Stimulated activated naive B cell treated with anti-CD40 and anti-IgM and Interleukin-4, amounts not matched to agents 10 μg/mL and 1 μg/mL and 100 μg/mL, for 72 hours (primary cell): ENCODE measurements at regions not wholly inside any gene's neighbourhood (a gene's known extent, or its start where the extent isn't known, plus 50 kb on each side); places are given as distances from the start of the nearest gene placed in this dataset.
"Not testable (repeated sequence)": the region's sequence is repeated elsewhere in the genome, so short reads cannot be mapped to it uniquely, and the experiment has no call there.

ENCODE experiments used
- ATAC-seq, 2 donors: fragments of 150-1000 bp; cut with Tn5 transposase; replicated peaks; 2 replicates each; pipeline ENCODE4 v1.10.0; 2021; ENCODE audit warnings: moderate library complexity in 1 of 2
- DNase-seq: peaks from one replicate; pipeline ENCODE4 v3.0.0; 2021
- H3K27ac Mint-ChIP-seq: one replicate; pipeline ENCODE4 v1.8.0; 2022; ENCODE audit warnings: mild to moderate bottlenecking, mixed read lengths
- H3K27me3 Mint-ChIP-seq, 2 donors: one replicate each; pipeline ENCODE4 v1.8.0; 2022; ENCODE audit warnings: mixed read lengths in 2 of 2
- H3K36me3 Mint-ChIP-seq, 2 donors: one replicate each; pipeline ENCODE4 v1.8.0; 2022; ENCODE audit warnings: mixed read lengths in 2 of 2, mild to moderate bottlenecking in 1 of 2
- H3K4me1 Mint-ChIP-seq, 2 donors: one replicate each; pipeline ENCODE4 v1.8.0; 2022; ENCODE audit warnings: mixed read lengths in 2 of 2, mild to moderate bottlenecking in 1 of 2
- H3K4me3 Mint-ChIP-seq, 2 donors: one replicate each; pipeline ENCODE4 v1.8.0; 2022; ENCODE audit warnings: mild to moderate bottlenecking in 2 of 2, mixed read lengths in 2 of 2, moderate library complexity in 1 of 2
- H3K9me3 Mint-ChIP-seq, 2 donors: one replicate each; pipeline ENCODE4 v1.8.0; 2022; ENCODE audit warnings: mixed read lengths in 2 of 2, mild to moderate bottlenecking in 1 of 2

GRCh38 chr5:104914536-104915070 is 1352.0 kb upstream of the NUDT12 start:
- ATAC-seq (no peak), DNase-seq (no peak)
- Mint-ChIP-seq H3K27ac (no peak overlapping the region), H3K9me3 (peaks cover 0 to 1% of the 10 kb centered on the region in 2 donors), H3K36me3 (no peaks in the 10 kb centered on the region), H3K4me3 (no peak overlapping the region), H3K27me3 (no peaks in the 10 kb centered on the region), H3K4me1 (no peaks in the 10 kb centered on the region)

- no peaks in the 10 kb centered on the region for H3K36me3 Mint-ChIP-seq
- no peaks in the 10 kb centered on the region for H3K27me3 Mint-ChIP-seq
- H3K9me3 Mint-ChIP-seq: peaks cover 0 to 1% of the 10 kb centered on the region in 2 donors
- no peak for DNase-seq
- H3K4me3 Mint-ChIP-seq: no peak overlapping the region
- ATAC-seq: no peak
- H3K27ac Mint-ChIP-seq: no peak overlapping the region
- H3K4me1 Mint-ChIP-seq: no peaks in the 10 kb centered on the region
These were observed 1351.3 kb upstream of the NUDT12 start for GRCh38 chr5:104913841-104914281.

- no peak overlapping the region for H3K4me3 Mint-ChIP-seq
- ATAC-seq: no peak
- H3K4me1 Mint-ChIP-seq: no peaks in the 10 kb centered on the region
- peaks cover 0 to 1% of the 10 kb centered on the region in 2 donors for H3K9me3 Mint-ChIP-seq
- H3K27ac Mint-ChIP-seq: no peak overlapping the region
- DNase-seq: no peak
- H3K27me3 Mint-ChIP-seq: no peaks in the 10 kb centered on the region
- H3K36me3 Mint-ChIP-seq: no peaks in the 10 kb centered on the region
These were observed 1347.2 kb upstream of the NUDT12 start for GRCh38 chr5:104909803-104910202.

- H3K4me1 Mint-ChIP-seq: no peaks in the 10 kb centered on the region
- no peak overlapping the region for H3K27ac Mint-ChIP-seq
- H3K27me3 Mint-ChIP-seq: no peaks in the 10 kb centered on the region
- no peak overlapping the region for H3K4me3 Mint-ChIP-seq
- no peaks in the 10 kb centered on the region for H3K36me3 Mint-ChIP-seq
- DNase-seq (no peak), ATAC-seq (no peak)
- H3K9me3 Mint-ChIP-seq: no peaks in the 10 kb centered on the region
These were observed 1342.0 kb upstream of the NUDT12 start for GRCh38 chr5:104904561-104904960.

- Mint-ChIP-seq H3K27ac (no peak overlapping the region), H3K4me3 (no peak overlapping the region), H3K4me1 (no peaks in the 10 kb centered on the region), H3K36me3 (no peaks in the 10 kb centered on the region), H3K9me3 (peaks cover 0 to 2% of the 10 kb centered on the region in 2 donors), H3K27me3 (no peaks in the 10 kb centered on the region)
- ATAC-seq (no peak), DNase-seq (no peak)
These were observed 1341.4 kb upstream of the NUDT12 start for GRCh38 chr5:104903941-104904340.

- ATAC-seq (no peak), DNase-seq (no peak)
- H3K27ac Mint-ChIP-seq: no peak overlapping the region
- H3K4me3 Mint-ChIP-seq: no peak overlapping the region
- no peaks in the 10 kb centered on the region for H3K36me3 Mint-ChIP-seq
- H3K9me3 Mint-ChIP-seq: peaks cover 3 to 4% of the 10 kb centered on the region in 2 donors
- no peaks in the 10 kb centered on the region for H3K4me1 Mint-ChIP-seq
- H3K27me3 Mint-ChIP-seq: no peaks in the 10 kb centered on the region
These were observed 1329.0 kb upstream of the NUDT12 start for GRCh38 chr5:104891596-104891995.

- no peaks in the 10 kb centered on the region for H3K36me3 Mint-ChIP-seq
- H3K27ac Mint-ChIP-seq: no peak overlapping the region
- no peak overlapping the region for H3K4me3 Mint-ChIP-seq
- DNase-seq (no peak), ATAC-seq (no peak)
- peaks cover 4% of the 10 kb centered on the region in 2 donors for H3K9me3 Mint-ChIP-seq
- H3K27me3 Mint-ChIP-seq: no peaks in the 10 kb centered on the region
- H3K4me1 Mint-ChIP-seq: no peaks in the 10 kb centered on the region
These were observed 1328.2 kb upstream of the NUDT12 start for GRCh38 chr5:104890767-104891166.

GRCh38 chr5:104859437-104859836 is 1296.8 kb upstream of the NUDT12 start:
- Mint-ChIP-seq H3K36me3 (no peaks in the 10 kb centered on the region), H3K4me1 (no peaks in the 10 kb centered on the region), H3K9me3 (peaks cover 0 to 2% of the 10 kb centered on the region in 2 donors), H3K27me3 (no peaks in the 10 kb centered on the region), H3K27ac (no peak overlapping the region), H3K4me3 (no peak overlapping the region)
- DNase-seq (no peak), ATAC-seq (no peak)

- not testable (repeated sequence) for H3K27ac Mint-ChIP-seq, H3K4me1 Mint-ChIP-seq, H3K4me3 Mint-ChIP-seq, DNase-seq, ATAC-seq, H3K9me3 Mint-ChIP-seq, H3K27me3 Mint-ChIP-seq, H3K36me3 Mint-ChIP-seq
These were observed 1289.5 kb upstream of the NUDT12 start for GRCh38 chr5:104852099-104852498.

GRCh38 chr5:104845541-104845940 is 1283.0 kb upstream of the NUDT12 start:
- no peak overlapping the region for H3K27ac Mint-ChIP-seq
- H3K4me1 Mint-ChIP-seq: no peaks in the 10 kb centered on the region
- no peaks in the 10 kb centered on the region for H3K27me3 Mint-ChIP-seq
- DNase-seq (no peak), ATAC-seq (no peak)
- H3K4me3 Mint-ChIP-seq: no peak overlapping the region
- no peaks in the 10 kb centered on the region for H3K9me3 Mint-ChIP-seq
- H3K36me3 Mint-ChIP-seq: no peaks in the 10 kb centered on the region

- Mint-ChIP-seq H3K4me3 (no peak overlapping the region), H3K27ac (no peak overlapping the region), H3K9me3 (no peaks in the 10 kb centered on the region), H3K27me3 (no peaks in the 10 kb centered on the region), H3K36me3 (no peaks in the 10 kb centered on the region), H3K4me1 (no peaks in the 10 kb centered on the region)
- ATAC-seq (no peak), DNase-seq (no peak)
These were observed 1281.2 kb upstream of the NUDT12 start for GRCh38 chr5:104843822-104844221.

- no peak overlapping the region for H3K4me3 Mint-ChIP-seq
- H3K27me3 Mint-ChIP-seq: no peaks in the 10 kb centered on the region
- H3K4me1 Mint-ChIP-seq: no peaks in the 10 kb centered on the region
- no peak for ATAC-seq
- DNase-seq: no peak
- peaks cover 0 to 4% of the 10 kb centered on the region in 2 donors for H3K9me3 Mint-ChIP-seq
- H3K27ac Mint-ChIP-seq: no peak overlapping the region
- no peaks in the 10 kb centered on the region for H3K36me3 Mint-ChIP-seq
These were observed 1277.7 kb upstream of the NUDT12 start for GRCh38 chr5:104840284-104840683.

GRCh38 chr5:104831515-104831914 is 1268.9 kb upstream of the NUDT12 start:
- H3K36me3 Mint-ChIP-seq, ATAC-seq, H3K4me1 Mint-ChIP-seq, DNase-seq, H3K27me3 Mint-ChIP-seq, H3K4me3 Mint-ChIP-seq, H3K27ac Mint-ChIP-seq: not testable (repeated sequence)
- H3K9me3 Mint-ChIP-seq: peaks cover 4 to 11% of the 10 kb centered on the region in 2 donors

GRCh38 chr5:104821606-104822005 is 1259.0 kb upstream of the NUDT12 start:
- ATAC-seq: no peak
- Mint-ChIP-seq H3K27ac (no peak overlapping the region), H3K4me1 (no peaks in the 10 kb centered on the region), H3K9me3 (peaks cover 0 to 5% of the 10 kb centered on the region in 2 donors), H3K36me3 (no peaks in the 10 kb centered on the region), H3K27me3 (no peaks in the 10 kb centered on the region), H3K4me3 (no peak overlapping the region)
- no peak for DNase-seq

- Mint-ChIP-seq H3K27ac (no peak overlapping the region), H3K4me3 (no peak overlapping the region), H3K36me3 (no peaks in the 10 kb centered on the region), H3K9me3 (peaks cover 0 to 5% of the 10 kb centered on the region in 2 donors), H3K27me3 (no peaks in the 10 kb centered on the region), H3K4me1 (no peaks in the 10 kb centered on the region)
- ATAC-seq: no peak
- DNase-seq: no peak
These were observed 1254.5 kb upstream of the NUDT12 start for GRCh38 chr5:104817127-104817526.

- Mint-ChIP-seq H3K4me3 (no peak overlapping the region), H3K36me3 (no peaks in the 10 kb centered on the region), H3K4me1 (no peaks in the 10 kb centered on the region), H3K9me3 (peaks cover 0 to 2% of the 10 kb centered on the region in 2 donors), H3K27ac (no peak overlapping the region), H3K27me3 (no peaks in the 10 kb centered on the region)
- DNase-seq: no peak
- ATAC-seq: no peak
These were observed 1252.6 kb upstream of the NUDT12 start for GRCh38 chr5:104815212-104815611.
